ENCODE measurements at regions not wholly inside any gene's neighbourhood (a gene's known extent, or its start where the extent isn't known, plus 50 kb on each side); places are given as distances from the start of the nearest gene placed in this dataset.
A peak's percentile ranks its signal among the peaks of the same experiment; 100 is the strongest.

DNA sequence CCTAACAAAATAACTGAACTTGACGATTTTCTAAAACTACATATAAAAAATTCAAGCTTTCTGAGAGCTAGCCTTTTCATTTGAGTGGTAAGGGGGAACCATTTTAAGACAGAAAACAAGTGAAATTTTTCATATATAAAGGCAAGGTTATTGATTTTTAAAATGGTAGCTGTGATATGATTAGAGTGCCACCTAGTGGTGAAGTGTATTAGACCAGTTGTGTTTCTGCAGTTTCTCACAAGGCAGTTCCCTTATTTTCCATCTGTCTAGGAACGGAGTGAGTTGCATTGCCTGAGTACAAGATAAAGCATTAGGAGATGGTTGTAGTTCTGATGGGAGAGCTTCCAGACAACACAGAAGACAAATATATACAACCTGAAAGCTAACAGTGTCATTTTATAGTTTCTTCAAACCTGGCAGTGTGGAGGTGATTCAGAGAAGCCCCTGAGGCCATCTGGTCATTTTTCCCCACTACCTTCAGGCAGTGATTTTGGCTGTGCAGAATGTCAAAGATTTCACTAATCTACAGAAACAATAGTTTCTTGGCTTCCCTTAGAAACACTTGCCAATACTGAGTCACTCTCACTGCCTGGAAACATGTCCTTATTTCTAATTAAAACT, 180.8 kb downstream of the C12orf50 start:
- TF ChIP-seq, protein P1, sequence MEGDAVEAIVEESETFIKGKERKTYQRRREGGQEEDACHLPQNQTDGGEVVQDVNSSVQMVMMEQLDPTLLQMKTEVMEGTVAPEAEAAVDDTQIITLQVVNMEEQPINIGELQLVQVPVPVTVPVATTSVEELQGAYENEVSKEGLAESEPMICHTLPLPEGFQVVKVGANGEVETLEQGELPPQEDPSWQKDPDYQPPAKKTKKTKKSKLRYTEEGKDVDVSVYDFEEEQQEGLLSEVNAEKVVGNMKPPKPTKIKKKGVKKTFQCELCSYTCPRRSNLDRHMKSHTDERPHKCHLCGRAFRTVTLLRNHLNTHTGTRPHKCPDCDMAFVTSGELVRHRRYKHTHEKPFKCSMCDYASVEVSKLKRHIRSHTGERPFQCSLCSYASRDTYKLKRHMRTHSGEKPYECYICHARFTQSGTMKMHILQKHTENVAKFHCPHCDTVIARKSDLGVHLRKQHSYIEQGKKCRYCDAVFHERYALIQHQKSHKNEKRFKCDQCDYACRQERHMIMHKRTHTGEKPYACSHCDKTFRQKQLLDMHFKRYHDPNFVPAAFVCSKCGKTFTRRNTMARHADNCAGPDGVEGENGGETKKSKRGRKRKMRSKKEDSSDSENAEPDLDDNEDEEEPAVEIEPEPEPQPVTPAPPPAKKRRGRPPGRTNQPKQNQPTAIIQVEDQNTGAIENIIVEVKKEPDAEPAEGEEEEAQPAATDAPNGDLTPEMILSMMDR (IDR thresholded peaks at IDR 0.05; ENCODE audit: insufficient read depth, low read depth, low read length, missing control alignments) = peak; percentile 77
- DNase-seq (ENCODE audit: low read depth) = peak; percentile 67
- no peak overlapping the region for H3K4me3 ChIP-seq (ENCODE audit: low read length)

- no peak overlapping the region for H3K4me3 ChIP-seq (ENCODE audit: low read length)
- DNase-seq (ENCODE audit: low read depth) = no peak
- TF ChIP-seq, protein P1 (IDR thresholded peaks at IDR 0.05; ENCODE audit: insufficient read depth, low read depth, low read length, missing control alignments) = no peak
Measured at GRCh38 chr12:87847147-87847546, 182.1 kb downstream of the C12orf50 start.

DNA sequence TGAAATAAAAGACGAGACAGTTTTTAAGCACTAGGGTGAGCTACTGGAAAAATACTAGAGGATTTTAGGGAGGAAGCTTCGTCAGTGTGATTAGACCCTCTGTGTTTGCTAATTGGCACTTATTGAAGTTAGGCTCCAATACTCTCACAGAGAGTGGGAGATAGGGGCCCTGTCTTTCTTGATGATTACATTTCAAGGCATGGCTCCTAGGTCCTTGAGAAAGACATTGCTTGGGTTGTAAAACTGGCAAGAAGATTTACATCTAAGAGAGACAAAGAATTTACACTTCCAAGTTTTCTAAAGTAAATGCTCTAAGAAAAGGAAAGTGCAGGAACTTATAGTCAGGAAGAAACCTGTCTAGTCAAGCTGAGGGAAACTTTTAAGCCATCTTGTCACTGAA, 183.2 kb downstream of the C12orf50 start:
- no peak overlapping the region for H3K4me3 ChIP-seq (ENCODE audit: low read length)
- TF ChIP-seq, protein P1 (IDR thresholded peaks at IDR 0.05; ENCODE audit: insufficient read depth, low read depth, low read length, missing control alignments) = no peak
- DNase-seq (ENCODE audit: low read depth) = no peak

GRCh38 chr12:87841935-87842334, 187.3 kb downstream of the C12orf50 start:
- H3K4me3 ChIP-seq (ENCODE audit: low read length) = no peak overlapping the region
- TF ChIP-seq, protein P1 (IDR thresholded peaks at IDR 0.05; ENCODE audit: insufficient read depth, low read depth, low read length, missing control alignments) = no peak
- no peak for DNase-seq (ENCODE audit: low read depth)

DNA sequence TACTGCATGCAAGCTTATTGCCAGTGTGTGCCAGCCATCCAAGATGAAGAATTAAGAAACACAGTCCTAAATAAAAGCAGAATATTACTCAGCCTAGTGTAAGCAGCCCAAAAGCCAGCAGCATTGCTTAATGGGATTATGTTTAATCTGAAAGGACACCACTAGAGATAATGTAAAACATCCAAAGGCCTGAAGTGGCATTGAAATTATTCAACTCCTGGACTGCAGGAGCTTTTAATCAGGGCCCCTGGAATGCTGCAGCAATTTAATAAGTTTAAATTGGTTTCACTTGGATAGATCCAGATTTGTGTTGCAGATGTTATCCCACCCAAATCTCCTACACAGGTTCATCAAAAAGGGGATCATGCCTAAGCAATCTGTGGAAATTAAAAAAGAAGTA, 193.0 kb downstream of the C12orf50 start:
- TF ChIP-seq, protein P1 (IDR thresholded peaks at IDR 0.05; ENCODE audit: insufficient read depth, low read depth, low read length, missing control alignments) = no peak
- no peak overlapping the region for H3K4me3 ChIP-seq (ENCODE audit: low read length)
- DNase-seq (ENCODE audit: low read depth) = no peak

DNA sequence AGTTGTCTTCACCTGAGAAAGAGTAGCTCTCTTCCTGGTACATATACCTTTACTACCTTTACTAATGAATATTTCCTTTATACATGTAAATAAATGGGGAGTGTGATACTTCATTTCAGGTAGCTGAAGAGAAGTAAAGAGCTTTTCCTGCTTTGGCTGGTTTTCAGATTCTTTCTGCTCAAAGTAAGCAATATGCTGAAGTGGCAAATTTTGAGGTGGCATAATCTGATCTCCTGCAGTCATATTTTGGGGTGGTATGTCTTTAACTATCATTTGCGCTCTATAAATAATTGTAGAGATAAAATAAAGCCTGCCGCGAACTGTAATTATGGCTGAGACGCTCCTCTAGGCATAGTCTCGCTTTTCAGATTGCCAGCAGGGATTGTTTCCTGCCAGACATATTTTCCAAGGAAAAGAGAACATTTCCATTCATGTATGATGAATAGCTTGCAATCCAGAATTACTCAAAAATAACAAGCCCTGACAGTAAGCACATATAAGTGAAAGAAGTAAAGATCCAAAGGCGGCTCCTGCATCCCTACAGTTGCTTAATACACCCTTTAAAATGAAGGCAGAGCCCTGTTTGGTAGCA, 200.7 kb downstream of the C12orf50 start:
- peak; percentile 26 for DNase-seq (ENCODE audit: low read depth)
- H3K4me3 ChIP-seq (ENCODE audit: low read length) = no peak overlapping the region
- TF ChIP-seq, protein P1 (IDR thresholded peaks at IDR 0.05; ENCODE audit: insufficient read depth, low read depth, low read length, missing control alignments) = no peak
